Neural progenitor cell (in vitro differentiated cells): ENCODE measurements at regions not wholly inside any gene's neighbourhood (a gene's known extent, or its start where the extent isn't known, plus 50 kb on each side); places are given as distances from the start of the nearest gene placed in this dataset.

ENCODE experiments used
- DNase-seq: peaks from one replicate; pipeline ENCODE4 v3.0.0-alpha.2; 2016; ENCODE audit warnings: low spot score
- H2AFZ ChIP-seq: fragments of 200-600 bp; sonication (generic); replicated peaks from 2 replicates; pipeline ENCODE4 v1.6.1; 2016; ENCODE audit warnings: antibody characterized with exemption
- H3F3A ChIP-seq: fragments of 200-600 bp; sonication (generic); 2 replicates; pipeline ENCODE4 v1.6.1; 2016; ENCODE audit warnings: antibody characterized with exemption, low read depth
- H3K27ac ChIP-seq: fragments of 200-600 bp; sonication (generic); 2 replicates; pipeline ENCODE4 v1.5.1; 2016; ENCODE audit warnings: mild to moderate bottlenecking
- H3K27me3 ChIP-seq: fragments of 200-600 bp; sonication (generic); 2 replicates; pipeline ENCODE4 v1.6.1; 2016; ENCODE audit warnings: mild to moderate bottlenecking, moderate library complexity
- H3K36me3 ChIP-seq: fragments of 200-600 bp; sonication (generic); 2 replicates; pipeline ENCODE4 v1.5.1; 2016
- H3K4me1 ChIP-seq: fragments of 200-600 bp; sonication (generic); 2 replicates; pipeline ENCODE4 v1.6.1; 2016; ENCODE audit warnings: mixed run types
- H3K4me2 ChIP-seq: fragments of 200-600 bp; sonication (generic); 2 replicates; pipeline ENCODE4 v1.6.1; 2016
- H3K4me3 ChIP-seq: fragments of 200-600 bp; sonication (generic); 2 replicates; pipeline ENCODE4 v1.5.1; 2016
- H3K79me2 ChIP-seq: fragments of 200-600 bp; sonication (generic); 2 replicates; pipeline ENCODE4 v1.6.1; 2016; ENCODE audit warnings: low read depth
- H3K9ac ChIP-seq: fragments of 200-600 bp; sonication (generic); 2 replicates; pipeline ENCODE4 v1.6.1; 2016
- H3K9me3 ChIP-seq: fragments of 200-600 bp; sonication (generic); 2 replicates; pipeline ENCODE4 v1.5.1; 2016; ENCODE audit warnings: low read depth
- H4K20me1 ChIP-seq: fragments of 200-600 bp; sonication (generic); 2 replicates; pipeline ENCODE4 v1.6.1; 2016; ENCODE audit warnings: low read depth
- H3K27ac Mint-ChIP-seq: 3 replicates; pipeline ENCODE4 v1.8.0; 2021; ENCODE audit warnings: mixed read lengths
- H3K27me3 Mint-ChIP-seq: 2 replicates; pipeline ENCODE4 v1.8.0; 2022; ENCODE audit warnings: low read depth, mild to moderate bottlenecking, inconsistent platforms, moderate library complexity, mixed read lengths; ENCODE audit not compliant: insufficient read depth
- H3K36me3 Mint-ChIP-seq: 3 replicates; pipeline ENCODE4 v1.8.0; 2021; ENCODE audit warnings: mixed read lengths
- H3K4me1 Mint-ChIP-seq: 3 replicates; pipeline ENCODE4 v1.8.0; 2021; ENCODE audit warnings: mixed read lengths
- H3K4me3 Mint-ChIP-seq: 3 replicates; pipeline ENCODE4 v1.8.0; 2021; ENCODE audit warnings: mild to moderate bottlenecking, moderate library complexity, mixed read lengths
- H3K9me3 Mint-ChIP-seq: 3 replicates; pipeline ENCODE4 v1.8.0; 2020; ENCODE audit warnings: mixed read lengths
- CTCF ChIP-seq: fragments of 200-600 bp; sonication (generic); IDR thresholded peaks from 2 replicates; pipeline ENCODE4 v1.5.1; 2017; ENCODE audit warnings: antibody characterized with exemption, mild to moderate bottlenecking
- EZH2 ChIP-seq: fragments of 200-600 bp; sonication (generic); IDR thresholded peaks from 2 replicates; pipeline ENCODE4 v1.6.1; 2017; ENCODE audit warnings: antibody characterized with exemption, mild to moderate bottlenecking, moderate library complexity
- EZH2phosphoT487 ChIP-seq: fragments of 200-600 bp; sonication (generic); IDR thresholded peaks from 2 replicates; pipeline ENCODE4 v1.6.1; 2017; ENCODE audit warnings: antibody characterized with exemption

- Mint-ChIP-seq H3K4me1 (peaks cover 9% of the 10 kb centered on the region), H3K27me3 (peaks cover 5% of the 10 kb centered on the region), H3K36me3 (peaks cover 10% of the 10 kb centered on the region), H3K4me3 (no peak overlapping the region), H3K9me3 (no peaks in the 10 kb centered on the region), H3K27ac (no peak overlapping the region)
- no peaks in the 10 kb centered on the region for H3K27me3 ChIP-seq
- TF ChIP-seq CTCF (no peak), EZH2 (no peak), EZH2phosphoT487 (no peak)
- H3F3A ChIP-seq, result peaks cover 2% of the 10 kb centered on the region
- peaks cover 4% of the 10 kb centered on the region for H3K4me1 ChIP-seq
- no peaks in the 10 kb centered on the region for H4K20me1 ChIP-seq
- no peaks in the 10 kb centered on the region for H3K79me2 ChIP-seq
- H3K9ac ChIP-seq, result no peak overlapping the region
- no peak overlapping the region for H3K4me2 ChIP-seq
- DNase-seq, result no peak
- H3K4me3 ChIP-seq, result no peak overlapping the region
- H3K9me3 ChIP-seq, result no peaks in the 10 kb centered on the region
- no peak overlapping the region for H2AFZ ChIP-seq
- no peak overlapping the region for H3K27ac ChIP-seq
- no peaks in the 10 kb centered on the region for H3K36me3 ChIP-seq
These were observed 65.2 kb upstream of the RPH3AL start for GRCh38 chr17:417691-418420.

GRCh38 chr17:416293-417206, 63.9 kb upstream of the RPH3AL start:
- no peaks in the 10 kb centered on the region for H3K36me3 ChIP-seq
- Mint-ChIP-seq H3K4me3 (no peak overlapping the region), H3K4me1 (peaks cover 4% of the 10 kb centered on the region), H3K27ac (peak overlapping the region; percentile 93), H3K27me3 (peaks cover 5% of the 10 kb centered on the region), H3K36me3 (peaks cover 10% of the 10 kb centered on the region), H3K9me3 (no peaks in the 10 kb centered on the region)
- TF ChIP-seq EZH2 (no peak), EZH2phosphoT487 (no peak)
- H3K9ac ChIP-seq, result no peak overlapping the region
- H3K9me3 ChIP-seq, result no peaks in the 10 kb centered on the region
- peaks cover 5% of the 10 kb centered on the region for H3F3A ChIP-seq
- H3K4me2 ChIP-seq, result no peak overlapping the region
- H2AFZ ChIP-seq, result no peak overlapping the region
- DNase-seq, result no peak
- no peaks in the 10 kb centered on the region for H4K20me1 ChIP-seq
- H3K27me3 ChIP-seq, result no peaks in the 10 kb centered on the region
- H3K4me3 ChIP-seq, result no peak overlapping the region
- no peaks in the 10 kb centered on the region for H3K4me1 ChIP-seq
- H3K27ac ChIP-seq, result no peak overlapping the region
- H3K79me2 ChIP-seq, result no peaks in the 10 kb centered on the region

- H3K27ac Mint-ChIP-seq, result no peak overlapping the region
- H3K4me1 Mint-ChIP-seq, result peaks cover 25% of the 10 kb centered on the region
- no peaks in the 10 kb centered on the region for H3K9me3 ChIP-seq
These were observed 61.2 kb upstream of the RPH3AL start for GRCh38 chr17:413706-414380.

More at GRCh38 chr17:413706-414380, 61.2 kb upstream of the RPH3AL start:
- H3K4me3 Mint-ChIP-seq, result no peak overlapping the region
- Histone ChIP-seq H3F3A (peaks cover 19% of the 10 kb centered on the region), H3K9ac (no peak overlapping the region), H4K20me1 (no peaks in the 10 kb centered on the region), H2AFZ (no peak overlapping the region), H3K79me2 (no peaks in the 10 kb centered on the region), H3K4me3 (no peak overlapping the region), H3K4me2 (no peak overlapping the region), H3K36me3 (no peaks in the 10 kb centered on the region), H3K4me1 (peaks cover 4% of the 10 kb centered on the region), H3K27me3 (no peaks in the 10 kb centered on the region), H3K27ac (no peak overlapping the region)
- H3K9me3 Mint-ChIP-seq, result no peaks in the 10 kb centered on the region
- no peak for DNase-seq
- TF ChIP-seq EZH2, result no peak
- no peak for TF ChIP-seq EZH2phosphoT487
- no peak for TF ChIP-seq CTCF
- peaks cover 9% of the 10 kb centered on the region for H3K36me3 Mint-ChIP-seq
- peaks cover 7% of the 10 kb centered on the region for H3K27me3 Mint-ChIP-seq
